ENCODE measurements at regions not wholly inside any gene's neighbourhood (a gene's known extent, or its start where the extent isn't known, plus 50 kb on each side); places are given as distances from the start of the nearest gene placed in this dataset.

DNA sequence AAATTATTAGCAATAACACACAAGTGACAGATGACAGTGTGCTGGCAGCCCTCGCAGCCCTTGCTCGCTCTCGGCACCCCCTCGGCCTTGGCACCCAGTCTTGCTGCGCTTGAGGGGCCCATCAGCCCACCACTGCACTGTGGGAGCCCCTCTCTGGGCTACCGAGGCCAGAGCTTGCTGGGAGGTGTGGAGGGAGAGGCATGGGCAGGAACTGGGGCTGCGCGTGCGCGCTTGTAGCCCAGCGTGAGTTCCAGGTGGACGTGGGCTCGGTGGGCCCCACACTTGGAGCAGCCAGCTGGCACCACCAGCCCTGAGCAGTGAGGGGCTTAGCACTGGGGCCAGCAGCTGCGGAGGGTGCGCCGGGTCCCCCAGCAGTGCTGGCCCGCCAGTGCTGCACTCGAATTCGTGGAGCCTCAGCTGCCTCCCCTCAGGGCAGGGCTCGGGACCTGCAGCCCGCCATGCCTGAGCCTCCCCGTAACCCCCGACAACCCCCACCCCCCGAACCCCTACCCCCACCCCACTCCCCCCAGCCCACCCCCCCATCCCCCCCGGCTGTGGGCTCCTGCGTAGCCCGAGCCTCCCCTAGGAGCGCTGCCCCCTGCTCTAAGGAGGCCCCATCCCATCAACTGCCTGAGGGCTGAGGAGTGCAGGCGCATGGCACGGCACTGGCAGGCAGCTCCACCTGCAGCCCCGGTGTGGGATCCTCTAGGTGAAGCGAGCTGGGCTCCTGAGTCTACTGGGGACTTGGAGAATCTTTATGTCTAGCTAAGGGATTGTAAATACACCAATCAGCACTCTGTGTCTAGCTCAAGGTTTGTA is 240.9 kb downstream of the TRIM36 start:
- no peaks in the 10 kb centered on the region for H3K36me3 Mint-ChIP-seq
- H3K4me1 Mint-ChIP-seq: no peaks in the 10 kb centered on the region
- no peak overlapping the region for H3K27ac Mint-ChIP-seq
- H3K9me3 Mint-ChIP-seq: peaks cover 22% of the 10 kb centered on the region
- TF ChIP-seq, protein P1, sequence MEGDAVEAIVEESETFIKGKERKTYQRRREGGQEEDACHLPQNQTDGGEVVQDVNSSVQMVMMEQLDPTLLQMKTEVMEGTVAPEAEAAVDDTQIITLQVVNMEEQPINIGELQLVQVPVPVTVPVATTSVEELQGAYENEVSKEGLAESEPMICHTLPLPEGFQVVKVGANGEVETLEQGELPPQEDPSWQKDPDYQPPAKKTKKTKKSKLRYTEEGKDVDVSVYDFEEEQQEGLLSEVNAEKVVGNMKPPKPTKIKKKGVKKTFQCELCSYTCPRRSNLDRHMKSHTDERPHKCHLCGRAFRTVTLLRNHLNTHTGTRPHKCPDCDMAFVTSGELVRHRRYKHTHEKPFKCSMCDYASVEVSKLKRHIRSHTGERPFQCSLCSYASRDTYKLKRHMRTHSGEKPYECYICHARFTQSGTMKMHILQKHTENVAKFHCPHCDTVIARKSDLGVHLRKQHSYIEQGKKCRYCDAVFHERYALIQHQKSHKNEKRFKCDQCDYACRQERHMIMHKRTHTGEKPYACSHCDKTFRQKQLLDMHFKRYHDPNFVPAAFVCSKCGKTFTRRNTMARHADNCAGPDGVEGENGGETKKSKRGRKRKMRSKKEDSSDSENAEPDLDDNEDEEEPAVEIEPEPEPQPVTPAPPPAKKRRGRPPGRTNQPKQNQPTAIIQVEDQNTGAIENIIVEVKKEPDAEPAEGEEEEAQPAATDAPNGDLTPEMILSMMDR (IDR thresholded peaks at IDR 0.05; ENCODE audit: unreplicated experiment): no peak
- H3K27me3 Mint-ChIP-seq (ENCODE audit: low read depth): no peaks in the 10 kb centered on the region
- H3K4me3 Mint-ChIP-seq: no peak overlapping the region
- DNase-seq (ENCODE audit: low spot score in 2 of 2, unreplicated experiment in 2 of 2): no peak

DNA sequence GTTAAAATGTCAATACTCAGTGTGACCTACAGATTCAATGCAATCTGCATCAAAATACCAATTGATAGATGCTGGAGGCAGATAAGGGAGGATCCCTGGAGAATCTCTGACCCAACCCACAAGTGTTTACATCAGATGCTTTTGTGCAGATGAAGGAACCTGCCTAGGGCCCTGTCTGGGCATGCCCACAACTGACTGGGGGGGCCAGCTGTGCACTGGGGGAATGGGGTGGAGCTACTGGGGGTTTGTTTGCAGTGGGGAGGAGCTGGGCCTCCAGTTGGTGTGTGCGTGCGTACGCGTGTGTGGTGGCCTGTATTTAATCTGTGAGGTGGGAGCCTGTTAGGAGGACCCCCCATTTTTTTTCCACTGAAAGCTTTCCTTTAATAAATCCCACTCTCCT is 244.9 kb downstream of the TRIM36 start:
- Mint-ChIP-seq H3K27ac (no peak overlapping the region), H3K4me3 (no peak overlapping the region), H3K9me3 (peaks cover 38% of the 10 kb centered on the region), H3K27me3 (ENCODE audit: low read depth) (no peaks in the 10 kb centered on the region), H3K36me3 (no peaks in the 10 kb centered on the region), H3K4me1 (no peaks in the 10 kb centered on the region)
- DNase-seq (ENCODE audit: low spot score in 2 of 2, unreplicated experiment in 2 of 2): no peak
- TF ChIP-seq, protein P1 (IDR thresholded peaks at IDR 0.05; ENCODE audit: unreplicated experiment): no peak

DNA sequence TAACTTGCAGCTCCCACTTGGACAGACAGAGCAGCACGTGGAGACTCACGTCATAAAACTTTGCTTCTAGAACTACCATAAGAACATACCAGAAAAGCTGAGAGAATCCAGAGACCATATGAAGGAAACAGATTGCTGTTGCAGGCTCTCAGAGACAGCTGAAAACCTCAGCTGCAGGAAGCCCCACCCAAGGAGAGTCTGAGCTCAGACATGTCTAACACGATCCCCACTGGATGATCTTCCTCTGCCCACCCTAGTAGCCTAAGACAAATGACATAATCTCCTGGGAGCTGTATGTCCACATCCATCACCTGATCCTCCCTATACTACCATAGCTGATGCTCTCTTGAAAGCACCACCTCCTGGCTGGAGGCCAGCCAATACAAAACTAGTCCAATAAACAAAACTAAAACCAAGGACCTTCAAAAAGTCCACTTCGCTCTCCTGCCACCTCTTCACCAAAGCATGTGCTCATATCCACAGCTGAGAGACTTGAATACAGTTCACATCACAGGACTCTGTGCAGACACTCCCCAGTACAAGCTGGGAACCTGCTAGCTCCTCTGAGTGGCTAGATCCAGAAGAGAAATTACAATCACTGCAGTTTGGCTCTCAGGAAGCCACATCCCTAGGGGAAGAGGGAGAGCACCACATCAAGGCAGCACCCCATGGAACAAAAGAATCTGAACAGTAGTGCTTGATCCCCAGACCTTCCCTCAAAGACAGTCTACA is 257.4 kb downstream of the TRIM36 start:
- H3K4me1 Mint-ChIP-seq: no peaks in the 10 kb centered on the region
- DNase-seq (ENCODE audit: low spot score in 2 of 2, unreplicated experiment in 2 of 2): no peak
- no peaks in the 10 kb centered on the region for H3K36me3 Mint-ChIP-seq
- H3K27ac Mint-ChIP-seq: no peak overlapping the region
- H3K27me3 Mint-ChIP-seq (ENCODE audit: low read depth): no peaks in the 10 kb centered on the region
- TF ChIP-seq, protein P1 (IDR thresholded peaks at IDR 0.05; ENCODE audit: unreplicated experiment): no peak
- H3K9me3 Mint-ChIP-seq: peaks cover 48% of the 10 kb centered on the region
- no peak overlapping the region for H3K4me3 Mint-ChIP-seq

DNA sequence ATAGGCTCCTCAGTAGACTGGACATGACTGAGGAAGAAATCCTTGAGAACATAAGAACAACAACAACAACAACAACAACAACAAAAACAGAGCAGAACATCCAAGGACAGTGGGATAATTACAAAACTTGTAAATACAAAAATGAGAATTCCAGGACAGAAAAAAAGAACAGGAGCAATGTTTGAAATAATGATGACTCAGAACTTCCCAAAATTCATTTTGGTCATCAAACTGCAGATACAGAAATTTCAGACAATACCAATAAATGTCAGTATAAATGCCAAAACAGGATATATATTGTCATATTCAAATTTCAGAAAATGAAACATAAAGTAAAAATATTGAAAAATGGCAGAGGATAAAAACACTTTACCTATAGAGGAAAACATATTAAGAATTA is 259.0 kb downstream of the TRIM36 start:
- no peak for DNase-seq (ENCODE audit: low spot score in 2 of 2, unreplicated experiment in 2 of 2)
- H3K4me3 Mint-ChIP-seq: no peak overlapping the region
- H3K27me3 Mint-ChIP-seq (ENCODE audit: low read depth): no peaks in the 10 kb centered on the region
- H3K36me3 Mint-ChIP-seq: no peaks in the 10 kb centered on the region
- TF ChIP-seq, protein P1 (IDR thresholded peaks at IDR 0.05; ENCODE audit: unreplicated experiment): no peak
- no peak overlapping the region for H3K27ac Mint-ChIP-seq
- peaks cover 60% of the 10 kb centered on the region for H3K9me3 Mint-ChIP-seq
- no peaks in the 10 kb centered on the region for H3K4me1 Mint-ChIP-seq

DNA sequence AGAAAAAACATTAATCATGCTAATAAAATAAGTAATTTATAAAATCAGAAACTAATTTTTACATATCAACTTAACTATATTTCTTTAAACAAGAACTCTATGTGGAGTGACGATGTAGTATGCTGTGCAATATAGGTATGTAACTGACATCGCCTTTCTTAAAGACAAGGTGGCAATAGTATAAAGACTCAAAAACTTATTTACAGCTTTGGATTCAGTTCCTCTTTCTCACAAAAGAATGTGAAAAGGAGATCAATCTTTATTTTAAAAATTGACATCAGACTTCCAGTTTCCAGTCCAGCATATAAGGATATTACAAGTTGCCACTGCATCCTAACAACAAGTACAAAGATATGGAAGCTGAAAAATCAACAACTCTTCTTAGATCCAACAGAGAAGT is 260.3 kb downstream of the TRIM36 start:
- Mint-ChIP-seq H3K9me3 (peaks cover 67% of the 10 kb centered on the region), H3K27ac (no peak overlapping the region), H3K36me3 (no peaks in the 10 kb centered on the region), H3K4me1 (no peaks in the 10 kb centered on the region), H3K4me3 (no peak overlapping the region), H3K27me3 (ENCODE audit: low read depth) (no peaks in the 10 kb centered on the region)
- no peak for DNase-seq (ENCODE audit: low spot score in 2 of 2, unreplicated experiment in 2 of 2)
- TF ChIP-seq, protein P1 (IDR thresholded peaks at IDR 0.05; ENCODE audit: unreplicated experiment): no peak

All from mesothelial cell of epicardium (in vitro differentiated cells).